ENCODE measurements at regions not wholly inside any gene's neighbourhood (a gene's known extent, or its start where the extent isn't known, plus 50 kb on each side); places are given as distances from the start of the nearest gene placed in this dataset.

- no peaks in the 10 kb centered on the region for H3K9me3 ChIP-seq (replicated peaks; ENCODE audit: control insufficient read depth, insufficient read depth, low read depth, low read length)
- H3K4me2 ChIP-seq (ENCODE audit: insufficient read depth, low read length), result no peak overlapping the region
- no peak overlapping the region for H2AFZ ChIP-seq (ENCODE audit: low read depth, low read length)
- DNase-seq (ENCODE audit: extremely low read depth in 1 of 4, low spot score in 3 of 4), result no peak
- intact Hi-C loops (cut with micrococcal nuclease) (no loop called here), in situ Hi-C loops (cut with MboI) (no loop called here)
- TF ChIP-seq SMARCA4 (IDR thresholded peaks at IDR 0.05) (no peak), RFX5 (IDR thresholded peaks at IDR 0.05; ENCODE audit: low read depth, low read length) (no peak), PTRF (tag; IDR thresholded peaks at IDR 0.05) (no peak), NFRKB (IDR thresholded peaks at IDR 0.05; ENCODE audit: low read depth) (no peak), CBX8 (IDR thresholded peaks at IDR 0.05; ENCODE audit: borderline replicate concordance, extremely low read depth, low read depth, low read length, poor library complexity, severe bottlenecking) (no peak), ZNF23 (CRISPR knock-in tag; IDR thresholded peaks at IDR 0.05) (no peak), PYGO2 (tag; IDR thresholded peaks at IDR 0.05) (no peak), BRCA1 (IDR thresholded peaks at IDR 0.05) (no peak), BRCA1 (CRISPR knock-in tag; IDR thresholded peaks at IDR 0.05) (no peak), ZNF75A (CRISPR knock-in tag; IDR thresholded peaks at IDR 0.05) (no peak), TEAD2 (tag; IDR thresholded peaks at IDR 0.05) (no peak), MYBL2 (IDR thresholded peaks at IDR 0.05; ENCODE audit: low read depth) (no peak), MYBL2 (CRISPR knock-in tag; IDR thresholded peaks at IDR 0.05; ENCODE audit: borderline replicate concordance) (no peak), PTTG1 (tag; IDR thresholded peaks at IDR 0.05; ENCODE audit: low read depth) (no peak), NUFIP1 (IDR thresholded peaks at IDR 0.05; ENCODE audit: partially characterized antibody) (no peak)
- TF ChIP-seq, protein P1, sequence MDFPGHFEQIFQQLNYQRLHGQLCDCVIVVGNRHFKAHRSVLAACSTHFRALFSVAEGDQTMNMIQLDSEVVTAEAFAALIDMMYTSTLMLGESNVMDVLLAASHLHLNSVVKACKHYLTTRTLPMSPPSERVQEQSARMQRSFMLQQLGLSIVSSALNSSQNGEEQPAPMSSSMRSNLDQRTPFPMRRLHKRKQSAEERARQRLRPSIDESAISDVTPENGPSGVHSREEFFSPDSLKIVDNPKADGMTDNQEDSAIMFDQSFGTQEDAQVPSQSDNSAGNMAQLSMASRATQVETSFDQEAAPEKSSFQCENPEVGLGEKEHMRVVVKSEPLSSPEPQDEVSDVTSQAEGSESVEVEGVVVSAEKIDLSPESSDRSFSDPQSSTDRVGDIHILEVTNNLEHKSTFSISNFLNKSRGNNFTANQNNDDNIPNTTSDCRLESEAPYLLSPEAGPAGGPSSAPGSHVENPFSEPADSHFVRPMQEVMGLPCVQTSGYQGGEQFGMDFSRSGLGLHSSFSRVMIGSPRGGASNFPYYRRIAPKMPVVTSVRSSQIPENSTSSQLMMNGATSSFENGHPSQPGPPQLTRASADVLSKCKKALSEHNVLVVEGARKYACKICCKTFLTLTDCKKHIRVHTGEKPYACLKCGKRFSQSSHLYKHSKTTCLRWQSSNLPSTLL (IDR thresholded peaks at IDR 0.05), result no peak
- no peaks in the 10 kb centered on the region for H3K36me3 ChIP-seq (ENCODE audit: control insufficient read depth, insufficient read depth, low read length)
- no peak for ATAC-seq
- no TSS peak for BruUV-seq (replicated peaks)
- H3K79me2 ChIP-seq (ENCODE audit: control insufficient read depth, insufficient read depth, low read length), result no peaks in the 10 kb centered on the region
- H3K27ac ChIP-seq (ENCODE audit: extremely low read depth, low read depth, low read length), result no peak overlapping the region
- no peak overlapping the region for H3K4me3 ChIP-seq
- no peaks in the 10 kb centered on the region for H3K27me3 ChIP-seq (ENCODE audit: control insufficient read depth in 2 of 2, insufficient read depth in 2 of 2, low read length in 2 of 2)
- WGBS (ENCODE audit: insufficient coverage, low coverage, missing lambda C conversion rate), result 42% methylated on average over 4 of the region's 4 CpGs
- ChIA-PET POLR2A (interaction anchor here (0.6 kb wide), 1 partner anchor 9 kb away, joined by 3 read pairs; no protein-coding TSS in a partner anchor), CTCF (ENCODE audit: low intra/inter-chr PET ratio) (no interaction called here)
- no peaks in the 10 kb centered on the region for H4K20me1 ChIP-seq (replicated peaks; ENCODE audit: control insufficient read depth, insufficient read depth, low read length)
- no peak for FAIRE-seq
- H3K9ac ChIP-seq (ENCODE audit: insufficient read depth in 1 of 2, low read depth in 2 of 2, low read length in 2 of 2), result no peak overlapping the region
- peaks cover 2 to 5% of the 10 kb centered on the region in 2 experiments; a peak in 3 of 5 replicates for H3K4me1 ChIP-seq (replicated peaks in 1 of 2; ENCODE audit: control insufficient read depth in 2 of 2, insufficient read depth in 2 of 2, low read length in 2 of 2)
- no peaks in the 10 kb centered on the region for H3K9me1 ChIP-seq (ENCODE audit: control insufficient read depth, insufficient read depth, low read length)
These were observed 51.9 kb upstream of the NAB1 start for GRCh38 chr2:190596993-190597392.
